Peyer's patch (tissue), 4 donors: ENCODE measurements at regions not wholly inside any gene's neighbourhood (a gene's known extent, or its start where the extent isn't known, plus 50 kb on each side); places are given as distances from the start of the nearest gene placed in this dataset.
A peak's percentile ranks its signal among the peaks of the same experiment; 100 is the strongest.
"Not testable (repeated sequence)": the region's sequence is repeated elsewhere in the genome, so short reads cannot be mapped to it uniquely, and the experiment has no call there.

Experiments
- DNase-seq, 3 donors: peaks; one replicate each; pipeline ENCODE4 v3.0.0-alpha.2; 2017 to 2019
- H3K27ac ChIP-seq, 4 donors: fragments of 200-600 bp; sonication (generic); one replicate each; pipeline ENCODE4 v1.5.1; 2016 to 2019
- H3K27me3 ChIP-seq, 2 donors: fragments of 200-600 bp; sonication (generic); one replicate each; pipeline ENCODE4 v1.5.1; 2019
- H3K36me3 ChIP-seq, 3 donors: fragments of 200-600 bp; sonication (generic); one replicate each; pipeline ENCODE4 v1.5.1; 2016 to 2019
- H3K4me1 ChIP-seq, 4 donors: fragments of 200-600 bp; sonication (generic); one replicate each; pipeline ENCODE4 v1.5.1; 2016 to 2019
- H3K4me3 ChIP-seq, 4 donors: fragments of 200-600 bp; sonication (generic); 1 replicate in 3 of 4; 2 replicates in 1 of 4; pipeline ENCODE4 v1.5.1; 2016 to 2019; ENCODE audit warnings: mild to moderate bottlenecking in 1 of 4
- H3K9me3 ChIP-seq, 4 donors: fragments of 200-600 bp; sonication (generic); one replicate each; pipeline ENCODE4 v1.5.1; 2016 to 2019; ENCODE audit warnings: mild to moderate bottlenecking in 1 of 4
- CTCF ChIP-seq, 6 experiments: fragments of 450-650 bp in 4 of 6; fragments of 200-600 bp in 2 of 6; sonication (generic) in 1 of 6; IDR thresholded peaks; one replicate each; pipeline ENCODE4 v1.5.1; 2017 to 2019; ENCODE audit warnings: antibody characterized with exemption in 6 of 6, mild to moderate bottlenecking in 3 of 6, moderate library complexity in 1 of 6
- POLR2A ChIP-seq, 2 donors: fragments of 450-650 bp; IDR thresholded peaks; one replicate each; pipeline ENCODE4 v1.5.1; 2017; ENCODE audit warnings: antibody characterized with exemption in 2 of 2, mild to moderate bottlenecking in 2 of 2, moderate library complexity in 2 of 2

GRCh38 chr7:149625340-149625946 is 127.8 kb upstream of the ZNF746 start:
- DNase-seq = peak; percentile 63 to 84 (median 65)
- Histone ChIP-seq H3K9me3 (no peaks in the 10 kb centered on the region), H3K36me3 (peaks cover 0 to 9% (median 0%) of the 10 kb centered on the region in 3 donors), H3K27ac (peak overlapping the region in 3 of 4 donors; percentile 85 to 89 (median 86)), H3K4me3 (peak overlapping the region in 3 of 4 donors; percentile 81 to 99 (median 94)), H3K27me3 (no peaks in the 10 kb centered on the region), H3K4me1 (peaks cover 0 to 15% (median 10%) of the 10 kb centered on the region in 4 donors)
- peak in 5 of 6 experiments; percentile 47 to 61 (median 56) for TF ChIP-seq CTCF (IDR thresholded peaks at IDR 0.05)
- no peak for TF ChIP-seq POLR2A (IDR thresholded peaks at IDR 0.05)

- TF ChIP-seq CTCF (IDR thresholded peaks at IDR 0.05) (peak; percentile 78 to 100 (median 95)), POLR2A (IDR thresholded peaks at IDR 0.05) (peak; percentile 79 to 93)
- Histone ChIP-seq H3K36me3 (peaks cover 0 to 16% (median 0%) of the 10 kb centered on the region in 3 donors), H3K4me3 (peak overlapping the region; percentile 81 to 99 (median 93)), H3K27me3 (no peaks in the 10 kb centered on the region), H3K27ac (peak overlapping the region; percentile 85 to 91 (median 88)), H3K4me1 (peaks cover 0 to 15% (median 10%) of the 10 kb centered on the region in 4 donors), H3K9me3 (no peaks in the 10 kb centered on the region)
- DNase-seq = peak; percentile 92 to 97 (median 95)
Measured at GRCh38 chr7:149624419-149625339, 127.1 kb upstream of the ZNF746 start.

- peak overlapping the region; percentile 85 to 91 (median 88) for H3K27ac ChIP-seq
- peaks cover 0 to 23% (median 0%) of the 10 kb centered on the region in 3 donors for H3K36me3 ChIP-seq
- peak; percentile 59 to 65 (median 60) for DNase-seq
- H3K9me3 ChIP-seq = no peaks in the 10 kb centered on the region
- peaks cover 0 to 15% (median 10%) of the 10 kb centered on the region in 4 donors for H3K4me1 ChIP-seq
- peak overlapping the region; percentile 81 to 99 (median 93) for H3K4me3 ChIP-seq
- TF ChIP-seq POLR2A (IDR thresholded peaks at IDR 0.05) (no peak), CTCF (IDR thresholded peaks at IDR 0.05) (no peak)
- no peaks in the 10 kb centered on the region for H3K27me3 ChIP-seq
Measured at GRCh38 chr7:149624006-149624405, 126.4 kb upstream of the ZNF746 start.

- peak in 2 of 3 donors; percentile 19 to 57 for DNase-seq
- H3K4me3 ChIP-seq = peak overlapping the region; percentile 81 to 99 (median 93)
- peak overlapping the region; percentile 85 to 91 (median 88) for H3K27ac ChIP-seq
- peaks cover 0 to 15% (median 10%) of the 10 kb centered on the region in 4 donors for H3K4me1 ChIP-seq
- H3K9me3 ChIP-seq, H3K27me3 ChIP-seq: not testable (repeated sequence)
- peaks cover 0 to 29% (median 0%) of the 10 kb centered on the region in 3 donors for H3K36me3 ChIP-seq
Measured at GRCh38 chr7:149623262-149623997, 125.8 kb upstream of the ZNF746 start.

- Histone ChIP-seq H3K36me3 (peaks cover 0 to 37% (median 0%) of the 10 kb centered on the region in 3 donors), H3K27ac (peak overlapping the region in 1 of 4 donors; percentile 43), H3K9me3 (no peaks in the 10 kb centered on the region), H3K4me3 (peak overlapping the region in 1 of 4 donors; percentile 99), H3K4me1 (peaks cover 0 to 15% (median 10%) of the 10 kb centered on the region in 4 donors), H3K27me3 (no peaks in the 10 kb centered on the region)
- no peak for TF ChIP-seq CTCF (IDR thresholded peaks at IDR 0.05)
- TF ChIP-seq POLR2A (IDR thresholded peaks at IDR 0.05) = no peak
- peak in 1 of 3 donors; percentile 28 for DNase-seq
Measured at GRCh38 chr7:149622444-149623210, 125.0 kb upstream of the ZNF746 start.
